Upper lobe of left lung (tissue), 6 donors: ENCODE measurements at regions not wholly inside any gene's neighbourhood (a gene's known extent, or its start where the extent isn't known, plus 50 kb on each side); places are given as distances from the start of the nearest gene placed in this dataset.

ENCODE experiments used
- ATAC-seq, 2 donors: fragments of 200-7000 bp; cut with Tn5 transposase; one replicate each; pipeline ENCODE4 v1.9.1; 2022; ENCODE audit warnings: mild to moderate bottlenecking in 2 of 2, moderate library complexity in 2 of 2; ENCODE audit not compliant: low FRiP score in 2 of 2
- DNase-seq, 2 donors: peaks; one replicate each; pipeline ENCODE4 v3.0.0-alpha.2; 2019 to 2020
- H3K27ac ChIP-seq, 4 donors: fragments of 200-600 bp; sonication (generic); one replicate each; pipeline ENCODE4 v1.5.1; 2016 to 2019
- H3K27me3 ChIP-seq, 4 donors: fragments of 200-600 bp; sonication (generic); one replicate each; pipeline ENCODE4 v1.5.1; 2017 to 2019
- H3K36me3 ChIP-seq, 4 donors: fragments of 200-600 bp; sonication (generic); one replicate each; pipeline ENCODE4 v1.5.1; 2016 to 2019
- H3K4me1 ChIP-seq, 4 donors: fragments of 200-600 bp; sonication (generic); one replicate each; pipeline ENCODE4 v1.5.1; 2018 to 2019
- H3K4me3 ChIP-seq, 4 donors: fragments of 200-600 bp; sonication (generic); one replicate each; pipeline ENCODE4 v1.5.1; 2017 to 2019; ENCODE audit warnings: mild to moderate bottlenecking in 2 of 4, moderate library complexity in 1 of 4
- H3K9me3 ChIP-seq, 4 donors: fragments of 200-600 bp; sonication (generic); one replicate each; pipeline ENCODE4 v1.5.1; 2018 to 2019
- EP300 ChIP-seq, 4 donors: sonication (generic); formaldehyde crosslinking; IDR thresholded peaks; one replicate each; pipeline ENCODE4 v1.5.1; 2017; ENCODE audit warnings: antibody characterized with exemption in 4 of 4, control low read depth in 2 of 4
- POLR2A ChIP-seq, 4 donors: fragments of 450-650 bp; IDR thresholded peaks; one replicate each; pipeline ENCODE4 v1.5.1; 2016 to 2017; ENCODE audit warnings: antibody characterized with exemption in 4 of 4, mild to moderate bottlenecking in 2 of 4
- POLR2AphosphoS5 ChIP-seq, 2 donors: sonication (generic); formaldehyde crosslinking; IDR thresholded peaks; one replicate each; pipeline ENCODE4 v1.5.1; 2017; ENCODE audit warnings: antibody characterized with exemption in 2 of 2
- WGBS, 2 donors: methylation state at CpG; one replicate each; pipeline ENCODE4 v1.1.5; 2017 to 2018; 5-methylcytosine and 5-hydroxymethylcytosine counted together
- TF ChIP-seq, protein P1 (sequence below), 6 experiments: fragments of 450-650 bp in 4 of 6; fragments of 200-600 bp in 2 of 6; sonication (generic) in 2 of 6; IDR thresholded peaks; one replicate each; pipeline ENCODE4 v1.5.1; 2016 to 2019; ENCODE audit warnings: antibody characterized with exemption in 6 of 6
- donor health status: DM: no; HTN: no; CAD: no; lungs with moderate emphysema.
- donor health status: DM: no; HTN: yes; CAD: no; lungs with severe emphysema.

DNA sequence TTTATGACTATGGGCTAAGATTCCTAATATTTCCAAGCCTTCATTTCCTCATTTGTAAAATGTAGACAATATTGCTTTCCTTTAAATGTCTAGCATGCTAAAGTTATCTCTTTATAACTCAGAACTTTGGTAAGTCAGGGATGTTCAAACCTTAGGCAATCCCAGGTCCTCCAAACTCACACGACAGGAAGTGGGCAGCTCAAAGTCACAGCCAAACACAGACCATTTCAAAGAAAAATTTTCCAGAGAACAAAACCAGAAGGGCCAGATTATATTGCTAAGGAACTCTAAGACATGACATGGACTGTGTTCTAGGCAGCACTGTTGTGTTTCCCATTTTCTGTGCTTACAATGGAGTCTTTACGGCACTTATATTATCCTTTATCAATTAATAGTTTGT, 87.8 kb upstream of the DYNC1I1 start:
- H3K36me3 ChIP-seq: no peaks in the 10 kb centered on the region
- H3K27me3 ChIP-seq: no peaks in the 10 kb centered on the region
- no peak overlapping the region for H3K27ac ChIP-seq
- ATAC-seq: no peak
- H3K4me3 ChIP-seq: no peak overlapping the region
- DNase-seq: no peak
- TF ChIP-seq POLR2A (IDR thresholded peaks at IDR 0.05) (no peak), POLR2AphosphoS5 (IDR thresholded peaks at IDR 0.05) (no peak), EP300 (IDR thresholded peaks at IDR 0.05) (no peak)
- TF ChIP-seq, protein P1, sequence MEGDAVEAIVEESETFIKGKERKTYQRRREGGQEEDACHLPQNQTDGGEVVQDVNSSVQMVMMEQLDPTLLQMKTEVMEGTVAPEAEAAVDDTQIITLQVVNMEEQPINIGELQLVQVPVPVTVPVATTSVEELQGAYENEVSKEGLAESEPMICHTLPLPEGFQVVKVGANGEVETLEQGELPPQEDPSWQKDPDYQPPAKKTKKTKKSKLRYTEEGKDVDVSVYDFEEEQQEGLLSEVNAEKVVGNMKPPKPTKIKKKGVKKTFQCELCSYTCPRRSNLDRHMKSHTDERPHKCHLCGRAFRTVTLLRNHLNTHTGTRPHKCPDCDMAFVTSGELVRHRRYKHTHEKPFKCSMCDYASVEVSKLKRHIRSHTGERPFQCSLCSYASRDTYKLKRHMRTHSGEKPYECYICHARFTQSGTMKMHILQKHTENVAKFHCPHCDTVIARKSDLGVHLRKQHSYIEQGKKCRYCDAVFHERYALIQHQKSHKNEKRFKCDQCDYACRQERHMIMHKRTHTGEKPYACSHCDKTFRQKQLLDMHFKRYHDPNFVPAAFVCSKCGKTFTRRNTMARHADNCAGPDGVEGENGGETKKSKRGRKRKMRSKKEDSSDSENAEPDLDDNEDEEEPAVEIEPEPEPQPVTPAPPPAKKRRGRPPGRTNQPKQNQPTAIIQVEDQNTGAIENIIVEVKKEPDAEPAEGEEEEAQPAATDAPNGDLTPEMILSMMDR (IDR thresholded peaks at IDR 0.05): no peak
- no peaks in the 10 kb centered on the region for H3K9me3 ChIP-seq
- H3K4me1 ChIP-seq: peaks cover 0 to 12% (median 2%) of the 10 kb centered on the region in 4 donors
- 89 to 99% methylated on average over 2 of the region's 2 CpGs for WGBS, 2 donors

GRCh38 chr7:95684037-95684436, 87.7 kb upstream of the PDK4 start:
- ATAC-seq (peak in 1 of 2 donors; percentile 83), DNase-seq (no peak)
- Histone ChIP-seq H3K36me3 (no peaks in the 10 kb centered on the region), H3K27ac (no peak overlapping the region), H3K27me3 (no peaks in the 10 kb centered on the region), H3K9me3 (no peaks in the 10 kb centered on the region), H3K4me1 (peaks cover 0 to 12% (median 2%) of the 10 kb centered on the region in 4 donors), H3K4me3 (no peak overlapping the region)
- no peak for TF ChIP-seq POLR2AphosphoS5 (IDR thresholded peaks at IDR 0.05)
- TF ChIP-seq POLR2A (IDR thresholded peaks at IDR 0.05): no peak
- TF ChIP-seq, protein P1 (IDR thresholded peaks at IDR 0.05): peak; percentile 35 to 79 (median 64)
- TF ChIP-seq EP300 (IDR thresholded peaks at IDR 0.05): no peak
- WGBS, 2 donors: 24 to 28% methylated on average over 2 of the region's 2 CpGs

- ATAC-seq: no peak
- TF ChIP-seq, protein P1 (IDR thresholded peaks at IDR 0.05): no peak
- TF ChIP-seq POLR2AphosphoS5 (IDR thresholded peaks at IDR 0.05) (no peak), POLR2A (IDR thresholded peaks at IDR 0.05) (no peak), EP300 (IDR thresholded peaks at IDR 0.05) (no peak)
- 73 to 81% methylated on average over 3 of the region's 3 CpGs for WGBS, 2 donors
- peak overlapping the region in 1 of 4 donors; percentile 11 for H3K27ac ChIP-seq
- no peak overlapping the region for H3K4me3 ChIP-seq
- H3K27me3 ChIP-seq: no peaks in the 10 kb centered on the region
- H3K9me3 ChIP-seq: no peaks in the 10 kb centered on the region
- H3K4me1 ChIP-seq: peaks cover 0 to 12% (median 2%) of the 10 kb centered on the region in 4 donors
- no peaks in the 10 kb centered on the region for H3K36me3 ChIP-seq
- DNase-seq: no peak
Measured at GRCh38 chr7:95682913-95683312, 86.6 kb upstream of the PDK4 start.

- no peaks in the 10 kb centered on the region for H3K4me1 ChIP-seq
- H3K4me3 ChIP-seq: no peak overlapping the region
- H3K27ac ChIP-seq: no peak overlapping the region
- TF ChIP-seq, protein P1 (IDR thresholded peaks at IDR 0.05): no peak
- TF ChIP-seq POLR2A (IDR thresholded peaks at IDR 0.05): no peak
- TF ChIP-seq EP300 (IDR thresholded peaks at IDR 0.05): no peak
- no peaks in the 10 kb centered on the region for H3K36me3 ChIP-seq
- DNase-seq (no peak), ATAC-seq (no peak)
- no peaks in the 10 kb centered on the region for H3K9me3 ChIP-seq
- 73 to 81% methylated on average over 3 of the region's 3 CpGs for WGBS, 2 donors
- H3K27me3 ChIP-seq: no peaks in the 10 kb centered on the region
Measured at GRCh38 chr7:95676691-95677090, 80.4 kb upstream of the PDK4 start.

GRCh38 chr7:95675632-95676031, 79.3 kb upstream of the PDK4 start:
- no peak for DNase-seq
- TF ChIP-seq EP300 (IDR thresholded peaks at IDR 0.05): no peak
- TF ChIP-seq POLR2A (IDR thresholded peaks at IDR 0.05): no peak
- no peak for TF ChIP-seq POLR2AphosphoS5 (IDR thresholded peaks at IDR 0.05)
- TF ChIP-seq, protein P1 (IDR thresholded peaks at IDR 0.05): no peak
- H3K27ac ChIP-seq: no peak overlapping the region
- H3K9me3 ChIP-seq: no peaks in the 10 kb centered on the region
- H3K27me3 ChIP-seq: no peaks in the 10 kb centered on the region
- no peak overlapping the region for H3K4me3 ChIP-seq
- no peaks in the 10 kb centered on the region for H3K4me1 ChIP-seq
- 81 to 84% methylated on average over 3 of the region's 3 CpGs for WGBS, 2 donors
- ATAC-seq: no peak
- no peaks in the 10 kb centered on the region for H3K36me3 ChIP-seq
